SK-N-SH (cell line): ENCODE measurements at regions not wholly inside any gene's neighbourhood (a gene's known extent, or its start where the extent isn't known, plus 50 kb on each side); places are given as distances from the start of the nearest gene placed in this dataset.

Source experiments
- CHD2 ChIP-seq: fragments of 150-350 bp; IDR thresholded peaks from 2 replicates; pipeline ENCODE4 v1.6.1; 2018; ENCODE audit warnings: low read length; ENCODE audit not compliant: partially characterized antibody
- ELF1 ChIP-seq: IDR thresholded peaks from 2 replicates; pipeline ENCODE4 v1.4.0; 2012
- FOSL2 ChIP-seq: IDR thresholded peaks from 2 replicates; pipeline ENCODE4 v1.4.0; 2012; ENCODE audit warnings: low read depth, mild to moderate bottlenecking, moderate library complexity, borderline replicate concordance
- POLR2AphosphoS5 ChIP-seq: IDR thresholded peaks from 2 replicates; pipeline ENCODE4 v1.6.1; 2012; ENCODE audit warnings: low read depth, low read length
- RAD21 ChIP-seq: IDR thresholded peaks from 2 replicates; pipeline ENCODE4 v1.6.1; 2012; ENCODE audit warnings: mild to moderate bottlenecking, low read length
- RCOR1 ChIP-seq: fragments of 150-350 bp; IDR thresholded peaks from 2 replicates; pipeline ENCODE4 v1.6.1; 2017; ENCODE audit warnings: antibody characterized with exemption, low read length
- RXRA ChIP-seq: IDR thresholded peaks from 2 replicates; pipeline ENCODE4 v1.4.0; 2012; ENCODE audit warnings: low read depth, mild to moderate bottlenecking, borderline replicate concordance
- TAF1 ChIP-seq: IDR thresholded peaks from 2 replicates; pipeline ENCODE4 v1.6.1; 2012; ENCODE audit warnings: low read depth, mild to moderate bottlenecking, low read length, moderate library complexity, borderline replicate concordance
- TF ChIP-seq, protein P1 (sequence below): fragments of 200-600 bp; sonication (generic); IDR thresholded peaks from 2 replicates; pipeline ENCODE4 v1.6.1; 2017; ENCODE audit warnings: antibody characterized with exemption, mild to moderate bottlenecking, moderate library complexity
- TF ChIP-seq, protein P2 (sequence below): IDR thresholded peaks from 2 replicates; pipeline ENCODE4 v1.4.0; 2012; ENCODE audit warnings: low read depth

DNA sequence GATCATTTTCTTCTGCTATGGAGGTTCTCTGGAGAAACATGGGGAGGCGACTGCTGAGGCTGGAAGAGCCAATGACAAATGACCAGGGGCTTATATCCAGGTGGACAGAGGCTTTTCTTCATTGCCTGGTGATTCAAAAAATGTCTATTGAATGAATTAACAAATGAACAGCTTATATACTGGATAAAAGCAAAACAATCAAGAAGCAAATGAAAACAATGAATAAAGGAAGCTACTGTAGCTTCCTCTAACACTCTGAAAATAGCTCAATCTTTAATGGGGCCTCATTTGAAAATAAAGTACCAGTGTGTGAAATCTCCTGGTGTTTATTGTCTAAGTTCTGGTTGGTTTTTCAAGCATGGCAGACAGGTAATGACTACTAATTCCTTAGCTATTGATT, 167.5 kb upstream of the TMTC4 start:
- TF ChIP-seq RXRA (no peak), POLR2AphosphoS5 (no peak), TAF1 (no peak), FOSL2 (no peak), RAD21 (no peak), CHD2 (no peak), ELF1 (no peak), RCOR1 (no peak)
- TF ChIP-seq, protein P1, sequence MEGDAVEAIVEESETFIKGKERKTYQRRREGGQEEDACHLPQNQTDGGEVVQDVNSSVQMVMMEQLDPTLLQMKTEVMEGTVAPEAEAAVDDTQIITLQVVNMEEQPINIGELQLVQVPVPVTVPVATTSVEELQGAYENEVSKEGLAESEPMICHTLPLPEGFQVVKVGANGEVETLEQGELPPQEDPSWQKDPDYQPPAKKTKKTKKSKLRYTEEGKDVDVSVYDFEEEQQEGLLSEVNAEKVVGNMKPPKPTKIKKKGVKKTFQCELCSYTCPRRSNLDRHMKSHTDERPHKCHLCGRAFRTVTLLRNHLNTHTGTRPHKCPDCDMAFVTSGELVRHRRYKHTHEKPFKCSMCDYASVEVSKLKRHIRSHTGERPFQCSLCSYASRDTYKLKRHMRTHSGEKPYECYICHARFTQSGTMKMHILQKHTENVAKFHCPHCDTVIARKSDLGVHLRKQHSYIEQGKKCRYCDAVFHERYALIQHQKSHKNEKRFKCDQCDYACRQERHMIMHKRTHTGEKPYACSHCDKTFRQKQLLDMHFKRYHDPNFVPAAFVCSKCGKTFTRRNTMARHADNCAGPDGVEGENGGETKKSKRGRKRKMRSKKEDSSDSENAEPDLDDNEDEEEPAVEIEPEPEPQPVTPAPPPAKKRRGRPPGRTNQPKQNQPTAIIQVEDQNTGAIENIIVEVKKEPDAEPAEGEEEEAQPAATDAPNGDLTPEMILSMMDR, result no peak
- TF ChIP-seq, protein P2, sequence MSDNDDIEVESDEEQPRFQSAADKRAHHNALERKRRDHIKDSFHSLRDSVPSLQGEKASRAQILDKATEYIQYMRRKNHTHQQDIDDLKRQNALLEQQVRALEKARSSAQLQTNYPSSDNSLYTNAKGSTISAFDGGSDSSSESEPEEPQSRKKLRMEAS, result no peak
